ENCODE measurements at regions not wholly inside any gene's neighbourhood (a gene's known extent, or its start where the extent isn't known, plus 50 kb on each side); places are given as distances from the start of the nearest gene placed in this dataset.

GRCh38 chr12:107223821-107224220 is 130.5 kb upstream of the CRY1 start:
- FAIRE-seq (no peak), DNase-seq (ENCODE audit: insufficient read length, low spot score) (no peak)

GRCh38 chr12:107225635-107226034 is 132.3 kb upstream of the CRY1 start:
- FAIRE-seq, result peak; percentile 59

DNA sequence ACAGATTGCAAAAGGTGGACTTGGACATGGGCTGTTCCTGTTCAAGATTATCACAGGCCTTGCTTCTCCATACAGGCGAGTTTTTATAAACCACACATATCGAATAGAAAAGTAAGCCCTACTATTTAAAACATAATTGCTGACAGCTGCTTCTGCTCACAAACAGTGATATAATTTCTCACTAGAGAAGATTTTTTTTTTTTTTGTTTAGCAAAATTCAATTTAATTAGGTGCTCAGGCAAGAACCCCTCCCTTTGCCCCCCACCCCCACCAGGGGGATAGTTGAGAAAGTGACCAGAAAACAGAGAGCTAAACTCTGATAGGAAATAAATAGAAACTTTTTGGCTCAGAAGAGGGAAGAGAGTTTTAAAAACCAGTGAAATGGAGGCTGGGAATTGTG is 132.8 kb upstream of the CRY1 start:
- FAIRE-seq (no peak), DNase-seq (ENCODE audit: insufficient read length, low spot score) (no peak)

More at GRCh38 chr12:107225635-107226034, 132.3 kb upstream of the CRY1 start:
- DNase-seq (ENCODE audit: insufficient read length, low spot score), result peak; percentile 67

DNA sequence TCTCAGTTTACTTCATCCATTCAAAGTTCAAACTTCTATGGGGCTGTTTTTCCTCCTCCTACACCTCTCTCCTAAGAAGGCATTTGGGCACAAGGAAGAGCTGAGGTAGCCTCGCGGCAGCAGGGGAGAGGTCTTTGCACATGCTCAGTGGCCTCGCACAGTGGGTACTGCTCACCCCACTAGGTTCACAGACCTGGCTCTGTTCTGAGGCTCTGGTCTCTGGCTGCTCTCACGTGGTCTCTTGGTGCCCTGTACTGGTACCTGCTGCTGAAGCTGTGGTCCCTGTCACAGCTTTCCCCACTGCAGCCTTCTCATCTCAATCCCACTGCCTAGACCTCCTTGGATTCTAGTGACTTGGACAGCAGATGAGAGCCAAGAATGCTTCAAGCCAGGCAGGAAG is 134.7 kb upstream of the CRY1 start:
- FAIRE-seq, result no peak
- DNase-seq (ENCODE audit: insufficient read length, low spot score), result no peak

DNA sequence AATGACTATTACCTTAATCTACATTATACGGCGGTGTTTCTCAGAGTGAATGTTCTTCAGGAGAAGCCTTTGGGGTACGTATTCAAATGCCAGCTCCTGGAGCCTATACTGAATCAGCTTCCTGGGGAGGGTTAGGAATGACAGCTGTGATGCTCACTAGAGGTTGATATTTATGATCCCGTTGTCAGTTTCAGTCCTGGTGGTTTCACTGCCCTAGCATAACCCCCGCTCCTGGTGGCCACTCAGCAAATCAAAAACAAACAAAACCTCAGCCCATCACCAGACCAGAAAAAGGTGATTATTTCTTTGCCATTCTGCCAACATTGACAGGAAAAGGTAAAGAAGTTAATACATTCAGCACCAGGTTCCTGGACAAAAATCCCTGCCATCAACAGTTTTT is 136.5 kb upstream of the CRY1 start:
- peak; percentile 48 for FAIRE-seq
- DNase-seq (ENCODE audit: insufficient read length, low spot score), result peak; percentile 41

DNA sequence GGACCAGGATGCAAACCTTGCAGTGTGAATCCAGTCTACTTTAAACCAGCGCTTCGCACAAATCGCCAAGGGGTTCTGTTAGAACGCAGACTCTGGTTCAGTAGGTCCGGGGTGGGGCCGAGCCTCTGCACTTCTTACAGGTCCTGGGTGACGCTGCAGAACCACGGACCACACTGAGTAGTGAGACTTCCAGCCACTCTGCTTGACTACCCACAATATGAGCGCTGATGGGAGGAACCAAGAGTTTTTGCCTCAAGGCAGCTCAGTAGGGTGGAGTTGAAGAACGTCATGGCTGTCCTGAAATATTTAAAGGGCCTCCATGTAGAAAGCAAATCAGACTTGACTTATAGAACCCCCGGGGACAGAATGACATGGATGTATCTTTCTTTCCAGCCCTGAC is 138.0 kb upstream of the CRY1 start:
- DNase-seq (ENCODE audit: insufficient read length, low spot score) (no peak), FAIRE-seq (no peak)

GRCh38 chr12:107233551-107233950 is 140.2 kb upstream of the CRY1 start:
- no peak for FAIRE-seq
- no peak for DNase-seq (ENCODE audit: insufficient read length, low spot score)

DNA sequence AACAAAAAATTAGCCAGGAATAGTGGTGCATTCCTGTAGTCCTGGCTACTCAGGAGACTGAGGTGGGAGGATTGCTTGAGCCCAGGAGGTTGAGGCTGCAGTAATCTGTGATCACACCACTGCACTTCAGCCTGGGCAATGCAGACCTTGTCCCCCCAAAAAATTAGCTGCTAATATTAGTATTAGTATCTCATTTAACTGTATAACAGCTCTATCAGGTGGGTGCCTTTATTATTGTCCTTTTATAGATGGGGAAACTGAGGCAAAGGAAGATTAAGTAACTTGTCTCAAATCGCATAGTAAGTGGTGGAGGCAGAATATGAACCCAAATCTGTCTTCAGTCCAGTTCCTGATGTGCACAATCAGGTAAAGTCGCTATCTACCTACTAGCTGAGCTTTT is 142.3 kb upstream of the CRY1 start:
- no peak for FAIRE-seq
- DNase-seq (ENCODE audit: insufficient read length, low spot score), result no peak

DNA sequence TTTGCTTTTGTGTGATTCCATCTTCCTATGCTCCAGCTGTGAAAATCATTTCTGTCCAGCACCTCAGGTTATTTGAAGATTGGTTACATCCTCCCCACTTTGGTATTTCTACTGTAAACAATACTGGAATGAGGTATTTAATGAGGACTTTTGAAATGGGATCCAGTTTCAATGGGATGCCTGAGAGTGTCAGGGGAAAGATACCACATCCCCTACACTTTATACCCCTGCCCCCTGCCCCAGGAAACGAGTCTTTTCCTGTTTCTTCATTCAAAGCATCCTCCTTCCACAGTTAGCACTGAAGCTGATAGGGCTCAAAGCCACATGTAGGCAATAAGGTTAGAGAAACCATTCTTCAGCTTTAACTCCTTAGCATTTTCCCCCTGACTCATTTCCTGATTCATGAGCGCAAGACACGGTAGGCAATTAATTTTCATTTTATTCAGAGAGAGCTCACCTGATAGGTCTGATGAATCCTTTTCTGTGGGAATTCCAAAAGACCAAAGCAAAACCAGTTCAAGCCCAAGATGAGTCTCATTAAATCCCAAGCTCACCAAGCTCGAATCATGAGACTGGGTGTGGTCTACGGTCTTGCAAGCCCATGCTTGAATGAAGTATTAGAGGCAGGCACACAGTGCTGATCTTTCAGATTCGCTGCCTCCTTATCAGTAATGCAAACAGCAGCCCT is 143.6 kb upstream of the CRY1 start:
- FAIRE-seq (no peak), DNase-seq (ENCODE audit: insufficient read length, low spot score) (peak; percentile 43)

DNA sequence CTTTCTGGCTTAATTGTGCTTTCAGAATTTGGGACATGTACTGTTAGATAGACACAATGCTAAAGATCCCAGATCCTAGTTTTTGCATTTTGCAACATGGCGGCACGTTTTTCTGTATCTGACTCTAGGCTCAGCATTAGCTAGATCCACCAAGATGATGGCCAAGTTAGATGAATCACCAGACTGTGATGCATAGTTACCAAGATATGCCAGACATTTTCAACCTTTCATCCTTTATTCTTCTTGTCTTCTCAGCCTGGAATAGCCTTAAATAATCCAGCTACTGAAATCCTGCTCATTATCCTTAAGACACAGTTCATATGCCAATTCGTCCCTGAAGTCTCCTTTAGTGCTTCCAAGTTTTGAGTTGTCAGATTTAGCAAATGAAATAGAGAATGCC is 144.9 kb upstream of the CRY1 start:
- no peak for FAIRE-seq

GRCh38 chr12:107241411-107241810 is 148.1 kb upstream of the CRY1 start:
- no peak for FAIRE-seq
- no peak for DNase-seq (ENCODE audit: insufficient read length, low spot score)

More for the DNA sequence above, 144.9 kb upstream of the CRY1 start:
- no peak for DNase-seq (ENCODE audit: insufficient read length, low spot score)

GRCh38 chr12:107242189-107242588 is 148.8 kb upstream of the CRY1 start:
- FAIRE-seq, result no peak
- peak; percentile 34 for DNase-seq (ENCODE audit: insufficient read length, low spot score)

- FAIRE-seq (no peak), DNase-seq (ENCODE audit: insufficient read length, low spot score) (no peak)
Observed at GRCh38 chr12:107243341-107243740, 150.0 kb upstream of the CRY1 start.

GRCh38 chr12:107244584-107244983 is 151.2 kb upstream of the CRY1 start:
- DNase-seq (ENCODE audit: insufficient read length, low spot score), result no peak
- no peak for FAIRE-seq

DNA sequence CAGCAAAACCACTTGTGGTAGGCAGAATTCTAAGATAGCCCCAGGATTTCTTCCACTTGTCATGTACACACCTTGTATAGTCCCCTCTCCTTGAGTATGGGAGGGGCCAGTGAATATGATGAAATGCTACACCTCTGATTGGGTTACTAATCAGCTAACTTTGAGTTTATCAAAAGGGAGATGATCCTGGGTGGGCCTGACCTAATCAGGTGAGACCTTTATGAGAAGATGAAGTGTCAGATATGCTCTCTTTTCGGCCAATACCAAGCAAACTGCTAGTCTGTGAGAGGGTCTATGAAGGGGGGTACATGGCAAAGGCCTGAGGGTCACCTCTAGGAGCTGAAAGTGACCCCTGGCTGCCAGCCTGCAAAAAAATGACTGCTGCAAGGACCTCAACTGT is 154.3 kb upstream of the CRY1 start:
- no peak for DNase-seq (ENCODE audit: insufficient read length, low spot score)
- FAIRE-seq, result no peak

GRCh38 chr12:107248187-107248586 is 154.8 kb upstream of the CRY1 start:
- FAIRE-seq, result no peak

DNA sequence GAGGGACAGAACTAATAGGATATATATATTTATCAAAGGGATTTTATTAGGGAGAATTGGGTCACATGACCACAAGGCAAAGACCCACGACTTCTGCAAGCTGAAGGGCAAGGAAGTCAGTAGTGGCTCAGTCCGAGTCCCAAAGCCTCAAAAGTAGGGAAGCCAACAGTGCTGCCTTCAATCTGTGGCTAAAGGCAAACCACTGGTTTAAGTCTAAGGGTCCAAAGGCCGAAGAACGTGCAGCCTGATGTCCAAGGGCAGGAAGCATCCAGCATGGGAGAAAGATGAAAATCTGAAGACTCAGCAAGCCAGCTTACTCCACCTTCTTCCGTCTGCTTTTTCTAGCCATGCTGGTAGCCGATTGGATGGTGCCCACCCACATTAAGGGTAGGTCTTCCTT is 157.9 kb upstream of the CRY1 start:
- no peak for DNase-seq (ENCODE audit: insufficient read length, low spot score)
- FAIRE-seq, result no peak

More at GRCh38 chr12:107248187-107248586, 154.8 kb upstream of the CRY1 start:
- DNase-seq (ENCODE audit: insufficient read length, low spot score), result no peak

DNA sequence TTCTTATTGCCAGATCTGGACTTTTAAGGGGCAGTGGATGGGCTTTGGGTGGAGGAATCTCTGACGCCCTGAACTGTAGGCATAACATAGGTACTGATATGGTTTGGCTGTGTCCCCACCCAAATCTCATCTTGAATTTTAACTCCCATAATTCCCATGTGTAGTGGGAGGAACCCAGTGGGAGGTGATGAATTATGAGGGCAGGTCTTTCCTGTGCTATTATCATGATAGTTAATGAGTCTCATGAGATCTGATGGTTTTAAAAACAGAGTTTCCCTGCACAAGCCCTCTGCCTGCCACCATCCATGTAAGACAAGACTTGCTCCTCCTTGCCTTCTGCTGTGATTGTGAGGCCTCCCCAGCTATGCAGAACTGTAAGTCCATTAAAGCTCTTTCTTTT is 160.0 kb upstream of the CRY1 start:
- FAIRE-seq (no peak), DNase-seq (ENCODE audit: insufficient read length, low spot score) (no peak)

DNA sequence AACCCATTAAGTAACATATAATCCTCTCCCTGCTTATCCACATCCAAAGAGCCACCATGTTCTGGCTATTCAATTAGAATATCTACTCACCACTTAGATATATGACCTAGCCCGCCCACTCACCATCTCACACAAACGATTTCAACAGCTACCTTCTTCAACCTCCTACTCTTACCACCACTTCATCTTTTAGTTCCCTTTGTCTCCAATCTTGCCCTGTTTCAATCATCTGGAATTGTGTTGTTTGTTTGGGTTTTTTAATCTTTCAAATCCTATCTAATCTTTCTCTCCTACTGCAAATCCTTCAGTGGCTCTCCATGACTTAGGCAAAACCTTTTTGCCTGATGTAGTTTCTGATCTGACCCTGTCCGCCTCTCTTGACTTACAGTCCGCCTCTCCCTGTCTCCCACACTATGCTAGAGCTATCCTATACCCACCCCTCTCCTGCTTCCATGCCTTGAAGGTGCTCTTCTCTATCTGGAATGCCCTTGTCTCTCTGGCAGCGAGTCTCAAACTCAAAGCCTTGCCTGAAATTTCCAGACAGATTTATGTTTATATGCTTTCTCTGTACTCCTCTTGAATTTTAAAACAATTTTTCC is 161.0 kb upstream of the CRY1 start:
- FAIRE-seq (no peak), DNase-seq (ENCODE audit: insufficient read length, low spot score) (no peak)

DNA sequence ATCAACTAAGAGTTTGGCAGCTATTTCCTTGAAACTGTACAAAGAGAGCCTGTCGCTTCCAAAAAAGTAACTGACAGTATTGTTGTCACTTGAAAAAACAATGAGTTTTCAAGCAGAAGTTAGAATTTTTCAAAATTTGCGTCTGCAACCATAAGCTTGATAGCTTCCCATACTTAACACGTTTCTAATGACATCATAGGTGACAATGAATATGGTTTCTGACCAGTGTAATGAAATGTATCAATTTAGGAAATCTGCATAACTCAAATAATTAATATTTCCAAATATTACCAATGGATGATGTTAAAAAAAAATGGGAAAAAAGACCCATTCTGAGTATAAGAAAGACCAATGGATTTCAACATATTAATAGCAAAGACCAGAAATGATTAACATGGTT is 165.4 kb upstream of the CRY1 start:
- no peak for FAIRE-seq

DNA sequence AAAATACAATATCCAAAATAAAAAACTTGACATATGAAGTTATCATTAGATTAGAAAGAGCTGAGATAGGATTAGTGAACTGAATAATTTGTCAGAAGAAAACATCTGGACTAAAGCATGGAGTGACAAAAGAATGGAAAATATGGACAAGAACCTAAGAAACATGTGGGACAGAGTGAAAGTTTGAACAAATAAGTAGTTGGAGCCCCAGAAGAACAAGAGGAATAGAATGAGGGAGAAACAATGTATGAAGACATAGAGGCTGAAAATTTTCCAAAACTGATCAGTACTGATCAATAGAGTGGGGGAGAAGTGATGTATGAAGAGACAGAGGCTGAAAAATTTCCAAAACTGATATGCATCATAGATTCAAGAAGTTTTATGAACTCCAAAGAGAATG is 170.6 kb upstream of the CRY1 start:
- DNase-seq (ENCODE audit: insufficient read length, low spot score) (no peak), FAIRE-seq (no peak)

More for the DNA sequence above, 165.4 kb upstream of the CRY1 start:
- no peak for DNase-seq (ENCODE audit: insufficient read length, low spot score)

DNA sequence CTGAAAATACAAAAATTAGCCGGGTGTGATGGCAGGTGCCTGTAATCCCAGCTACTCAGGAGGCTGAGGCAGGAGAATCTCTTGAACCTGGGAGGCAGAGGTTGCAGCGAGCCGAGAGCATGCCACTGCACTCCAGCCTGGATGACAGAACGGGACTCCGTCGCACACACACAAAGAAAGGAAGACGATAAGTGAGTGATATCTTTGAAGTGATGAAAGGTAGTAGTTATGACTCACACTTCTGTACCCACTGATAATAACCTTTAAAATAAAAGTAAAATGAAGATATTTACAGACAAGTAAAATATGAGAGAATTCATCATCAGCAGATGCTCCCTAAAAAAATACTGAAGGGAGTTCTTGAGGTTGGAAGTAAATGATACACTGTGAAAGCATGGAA is 171.3 kb upstream of the CRY1 start:
- DNase-seq (ENCODE audit: insufficient read length, low spot score), result no peak
- no peak for FAIRE-seq

GRCh38 chr12:107267604-107268003 is 174.3 kb upstream of the CRY1 start:
- FAIRE-seq, result no peak
- no peak for DNase-seq (ENCODE audit: insufficient read length, low spot score)

All from HTR-8/SVneo (cell line).